ENCODE measurements at regions not wholly inside any gene's neighbourhood (a gene's known extent, or its start where the extent isn't known, plus 50 kb on each side); places are given as distances from the start of the nearest gene placed in this dataset.
"Not testable (repeated sequence)": the region's sequence is repeated elsewhere in the genome, so short reads cannot be mapped to it uniquely, and the experiment has no call there.

DNA sequence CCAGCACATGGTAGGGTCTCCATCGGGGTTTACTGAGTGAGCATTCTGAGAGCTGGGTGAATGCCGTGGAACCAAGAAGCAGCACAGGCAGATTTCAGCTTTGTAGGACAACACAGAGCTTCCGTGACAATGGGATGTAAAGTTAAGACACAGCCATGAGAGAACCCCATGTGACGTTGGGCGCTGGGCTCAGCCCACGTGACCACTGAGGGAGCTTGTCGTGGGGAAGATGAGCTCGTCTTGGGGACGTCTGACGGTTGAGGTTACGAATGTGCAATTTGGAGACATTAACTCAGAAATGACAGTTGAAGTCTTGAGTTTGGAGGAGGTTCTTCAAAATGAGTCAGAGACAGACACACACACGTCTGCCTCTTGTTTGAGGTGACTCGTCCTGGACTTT is 51.5 kb upstream of the MUC20 start:
- H3K9me3 Mint-ChIP-seq; H3K27ac Mint-ChIP-seq; H3K27me3 Mint-ChIP-seq (ENCODE audit: low read depth); H3K4me1 Mint-ChIP-seq (ENCODE audit: low read depth): not testable (repeated sequence)
- peak; percentile 94 to 98 for ATAC-seq (replicated peaks in 1 of 2)
- H3K4me3 Mint-ChIP-seq, result peak overlapping the region in 1 of 2 donors; percentile 1
- DNase-seq, result peak; percentile 74 to 81
- H3K36me3 Mint-ChIP-seq (ENCODE audit: insufficient read depth in 2 of 2), result peaks cover 0 to 11% of the 10 kb centered on the region in 2 donors

DNA sequence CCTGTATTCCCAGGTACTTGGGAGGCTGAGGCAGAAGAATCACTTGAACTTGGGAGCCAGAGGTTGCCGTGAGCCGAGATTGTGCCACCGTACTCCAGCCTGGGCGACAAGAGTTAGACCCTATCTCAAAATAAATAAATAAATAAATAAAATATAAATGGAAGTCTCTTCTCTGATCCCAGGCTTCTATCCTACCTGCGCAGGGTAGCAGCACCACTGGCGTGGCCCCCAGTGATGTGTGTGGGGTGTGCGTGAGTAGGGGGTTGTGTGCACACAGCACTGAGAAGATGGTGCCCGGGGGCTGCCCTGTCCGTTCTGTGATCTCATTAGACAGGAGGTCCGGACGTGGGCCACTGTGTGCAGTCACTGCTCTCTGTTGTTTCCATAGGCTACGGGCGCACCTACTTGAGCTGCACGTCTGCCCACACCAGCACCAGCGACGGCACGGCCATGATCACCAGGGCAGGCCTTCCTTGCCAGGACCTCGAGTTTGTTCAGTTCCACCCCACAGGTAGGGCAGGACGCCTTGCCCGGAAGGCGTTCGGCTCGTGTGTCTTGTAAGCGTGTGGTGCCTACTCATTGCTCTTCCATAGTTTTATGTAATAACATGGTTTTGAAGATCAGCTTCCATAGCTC is 52.5 kb upstream of the MUC20 start:
- not testable (repeated sequence) for H3K27me3 Mint-ChIP-seq (ENCODE audit: low read depth)
- H3K36me3 Mint-ChIP-seq (ENCODE audit: insufficient read depth in 2 of 2), result peaks cover 0 to 12% of the 10 kb centered on the region in 2 donors

DNA sequence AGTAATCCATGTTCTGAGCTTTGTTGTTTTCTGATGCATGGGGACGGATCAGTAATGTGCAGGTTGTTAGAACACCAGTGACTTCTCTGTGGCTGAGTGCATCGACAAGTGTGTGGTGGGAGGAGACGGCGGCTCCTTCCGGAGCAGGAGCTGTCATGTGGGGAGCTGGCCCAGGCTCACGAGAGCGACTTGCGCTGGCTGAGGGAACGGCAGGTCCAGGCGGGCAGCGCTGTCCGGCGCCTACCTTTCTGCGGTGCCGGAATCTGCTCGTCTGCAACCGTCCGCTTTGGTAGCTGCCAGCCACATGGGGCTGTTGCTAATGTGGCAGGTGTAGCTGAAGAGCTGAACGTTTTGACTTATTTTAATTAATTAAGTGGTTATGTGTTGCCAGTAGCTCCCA is 55.5 kb upstream of the MUC20 start:
- not testable (repeated sequence) for H3K4me1 Mint-ChIP-seq (ENCODE audit: low read depth); H3K27ac Mint-ChIP-seq; H3K27me3 Mint-ChIP-seq (ENCODE audit: low read depth); H3K9me3 Mint-ChIP-seq; ATAC-seq (replicated peaks in 1 of 2); H3K4me3 Mint-ChIP-seq; DNase-seq
- H3K36me3 Mint-ChIP-seq (ENCODE audit: insufficient read depth in 2 of 2), result peaks cover 0 to 12% of the 10 kb centered on the region in 2 donors

More for the DNA sequence above, 52.5 kb upstream of the MUC20 start:
- not testable (repeated sequence) for H3K9me3 Mint-ChIP-seq; H3K4me3 Mint-ChIP-seq; DNase-seq; H3K4me1 Mint-ChIP-seq (ENCODE audit: low read depth); H3K27ac Mint-ChIP-seq; ATAC-seq (replicated peaks in 1 of 2)

DNA sequence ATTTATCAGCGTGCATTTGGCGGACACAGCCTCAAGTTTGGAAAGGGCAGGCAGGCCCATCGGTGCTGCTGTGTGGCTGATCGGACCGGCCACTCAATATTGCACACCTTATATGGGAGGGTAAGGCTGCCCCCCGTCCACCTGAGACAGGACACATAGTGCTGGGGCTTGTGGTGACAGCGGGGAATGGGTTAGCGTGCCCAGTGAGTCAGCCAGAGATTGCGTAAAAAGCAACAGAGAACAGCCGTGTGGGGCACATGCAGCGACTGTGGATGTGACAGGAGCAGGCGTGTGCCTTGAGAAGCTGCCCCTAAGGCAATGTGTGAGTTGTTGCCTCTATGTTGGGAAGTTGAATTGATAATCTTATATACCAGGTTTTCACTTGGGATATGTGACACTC is 56.6 kb upstream of the MUC20 start:
- not testable (repeated sequence) for DNase-seq; H3K4me1 Mint-ChIP-seq (ENCODE audit: low read depth); H3K27ac Mint-ChIP-seq; ATAC-seq (replicated peaks in 1 of 2); H3K4me3 Mint-ChIP-seq; H3K9me3 Mint-ChIP-seq; H3K27me3 Mint-ChIP-seq (ENCODE audit: low read depth)
- H3K36me3 Mint-ChIP-seq (ENCODE audit: insufficient read depth in 2 of 2), result peaks cover 0 to 12% of the 10 kb centered on the region in 2 donors

DNA sequence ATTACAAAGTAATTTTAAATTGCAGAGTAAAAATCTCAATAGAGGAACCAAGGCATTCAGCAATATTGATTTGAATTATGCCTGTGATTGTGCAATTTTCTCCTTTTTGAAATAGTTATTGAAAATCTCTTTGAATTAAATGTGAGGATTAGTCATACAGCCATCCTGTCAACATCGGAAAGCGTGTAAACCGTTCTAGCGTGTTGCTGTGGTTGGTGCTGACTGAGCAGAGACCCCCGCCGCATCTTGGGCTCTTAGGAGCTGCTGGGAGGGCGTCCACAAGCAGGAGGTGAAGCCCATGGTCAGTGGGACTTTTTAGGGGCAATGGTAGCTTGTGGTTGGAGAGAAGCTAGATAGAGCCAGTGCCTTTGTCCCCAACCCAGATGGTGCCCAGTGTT is 61.6 kb upstream of the MUC20 start:
- ATAC-seq (replicated peaks in 1 of 2), result peak in 1 of 2 donors; percentile 16
- H3K27me3 Mint-ChIP-seq (ENCODE audit: low read depth); H3K27ac Mint-ChIP-seq; H3K9me3 Mint-ChIP-seq; H3K36me3 Mint-ChIP-seq (ENCODE audit: insufficient read depth in 2 of 2); DNase-seq: not testable (repeated sequence)
- Mint-ChIP-seq H3K4me1 (ENCODE audit: low read depth) (peaks cover 14% of the 10 kb centered on the region), H3K4me3 (peak overlapping the region; percentile 59 to 65)

DNA sequence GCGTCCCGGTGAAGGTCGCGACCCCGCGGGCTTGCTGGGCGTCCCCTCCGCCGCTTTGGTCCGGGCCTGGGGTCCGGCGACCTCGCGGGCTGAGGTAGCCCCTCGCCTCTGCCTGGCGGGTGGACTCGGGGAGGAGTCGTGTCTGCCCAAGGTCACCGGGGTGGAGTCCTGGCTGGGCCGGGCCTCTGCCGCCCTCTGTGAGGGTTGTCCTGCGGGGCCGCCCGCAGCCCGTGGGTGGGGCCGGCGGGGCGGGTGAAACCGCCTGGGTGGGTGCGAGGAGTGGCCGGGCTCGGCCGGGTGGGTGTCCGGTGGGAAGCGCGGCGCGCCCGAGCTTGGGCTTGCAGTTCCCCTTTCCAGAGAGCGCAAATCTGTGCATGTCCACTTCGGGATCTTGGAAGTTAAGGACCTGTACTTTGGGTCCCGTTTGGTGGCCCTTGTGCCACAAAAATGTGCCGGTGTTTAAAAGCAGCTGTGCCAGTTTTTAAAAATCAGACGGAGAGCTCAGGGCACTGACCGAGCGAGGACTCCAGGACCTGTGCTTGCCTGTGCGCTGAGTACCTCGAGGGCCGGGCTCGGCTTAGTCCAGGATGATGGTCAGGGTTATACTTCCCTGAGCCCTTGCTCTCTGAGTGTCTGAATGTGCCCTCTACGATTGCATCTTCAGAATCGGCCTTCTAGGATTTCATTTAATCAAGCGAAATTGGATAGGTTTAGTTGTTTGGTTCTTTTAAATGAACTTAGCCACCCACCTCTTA is 62.2 kb upstream of the MUC20 start:
- Mint-ChIP-seq H3K4me1 (ENCODE audit: low read depth) (peaks cover 14% of the 10 kb centered on the region), H3K4me3 (peak overlapping the region; percentile 59 to 65)
- DNase-seq (peak in 1 of 2 donors; percentile 23), ATAC-seq (replicated peaks in 1 of 2) (peak; percentile 53 to 71)
- H3K27me3 Mint-ChIP-seq (ENCODE audit: low read depth); H3K9me3 Mint-ChIP-seq; H3K36me3 Mint-ChIP-seq (ENCODE audit: insufficient read depth in 2 of 2); H3K27ac Mint-ChIP-seq: not testable (repeated sequence)

DNA sequence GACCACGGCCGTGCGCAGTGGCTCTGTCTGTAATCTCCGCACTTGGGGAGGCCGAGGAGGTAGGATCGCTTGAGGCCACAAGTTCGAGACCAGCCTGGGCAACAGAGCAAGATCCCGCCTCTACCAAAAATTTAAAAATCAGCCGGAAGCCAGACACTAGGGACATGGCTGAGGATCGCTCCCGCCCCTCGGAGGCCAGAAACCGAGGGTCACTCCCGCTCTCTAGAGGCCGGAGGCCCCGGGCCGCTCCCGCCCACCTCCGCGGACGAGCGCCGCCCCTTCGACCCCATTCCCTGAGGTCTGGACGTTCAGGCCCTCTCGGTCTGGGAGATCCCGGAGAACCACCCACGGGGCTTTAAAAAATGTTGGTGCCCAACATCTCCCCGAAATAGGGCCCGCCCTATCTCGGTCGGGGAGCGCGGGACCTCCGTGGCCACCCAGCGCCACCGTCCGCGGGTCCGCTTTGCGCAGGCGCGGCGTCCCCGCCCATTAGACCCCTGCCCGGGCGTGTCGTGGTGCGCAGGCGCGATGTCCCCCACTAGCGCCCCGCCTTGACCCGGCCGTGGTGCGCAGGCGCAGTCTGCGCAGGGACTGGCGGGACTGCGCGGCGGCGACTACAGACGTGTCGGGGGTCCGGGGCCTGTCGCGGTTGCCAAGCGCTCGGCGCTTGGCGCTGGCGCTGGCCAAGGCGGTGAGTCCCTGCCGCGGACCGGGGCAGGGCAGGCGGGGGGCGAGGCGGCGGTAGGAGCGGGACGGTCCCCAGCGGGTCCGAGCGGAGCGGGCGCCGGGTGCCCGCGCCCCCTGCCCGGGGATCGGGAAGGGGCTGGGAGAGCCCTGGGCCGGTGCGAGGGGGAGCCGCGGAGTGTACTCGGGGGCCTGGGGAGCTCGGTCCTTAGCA is 63.1 kb upstream of the MUC20 start:
- not testable (repeated sequence) for H3K27me3 Mint-ChIP-seq (ENCODE audit: low read depth)

DNA sequence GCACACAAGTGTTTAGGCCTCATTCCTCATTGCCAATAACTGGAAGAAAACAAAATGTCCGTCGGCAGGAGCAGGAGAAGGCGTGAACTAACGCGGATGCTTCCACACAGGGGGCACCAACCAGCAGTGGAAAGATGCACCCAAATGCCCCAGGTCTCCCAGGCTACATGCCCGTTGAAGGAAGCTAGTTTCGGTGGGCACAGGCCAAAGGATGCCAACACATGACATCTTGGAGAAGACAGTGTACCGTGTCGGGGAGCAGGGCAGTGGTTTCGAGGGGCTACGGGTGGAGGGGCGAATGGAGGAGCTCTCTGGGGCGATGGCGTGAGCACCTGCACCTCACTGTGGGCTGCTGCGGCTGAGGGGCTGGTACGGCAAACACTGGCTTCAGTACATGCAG is 64.7 kb upstream of the MUC20 start:
- H3K27ac Mint-ChIP-seq; H3K4me3 Mint-ChIP-seq; ATAC-seq (replicated peaks in 1 of 2); H3K27me3 Mint-ChIP-seq (ENCODE audit: low read depth); DNase-seq; H3K9me3 Mint-ChIP-seq; H3K36me3 Mint-ChIP-seq (ENCODE audit: insufficient read depth in 2 of 2): not testable (repeated sequence)
- H3K4me1 Mint-ChIP-seq (ENCODE audit: low read depth), result peaks cover 14% of the 10 kb centered on the region

More for the DNA sequence above, 63.1 kb upstream of the MUC20 start:
- H3K4me3 Mint-ChIP-seq, result peak overlapping the region; percentile 82 to 87
- H3K9me3 Mint-ChIP-seq; H3K36me3 Mint-ChIP-seq (ENCODE audit: insufficient read depth in 2 of 2): not testable (repeated sequence)
- peaks cover 14% of the 10 kb centered on the region for H3K4me1 Mint-ChIP-seq (ENCODE audit: low read depth)
- ATAC-seq (replicated peaks in 1 of 2), result peak; percentile 90
- DNase-seq, result peak; percentile 83 to 94
- peak overlapping the region; percentile 93 for H3K27ac Mint-ChIP-seq

DNA sequence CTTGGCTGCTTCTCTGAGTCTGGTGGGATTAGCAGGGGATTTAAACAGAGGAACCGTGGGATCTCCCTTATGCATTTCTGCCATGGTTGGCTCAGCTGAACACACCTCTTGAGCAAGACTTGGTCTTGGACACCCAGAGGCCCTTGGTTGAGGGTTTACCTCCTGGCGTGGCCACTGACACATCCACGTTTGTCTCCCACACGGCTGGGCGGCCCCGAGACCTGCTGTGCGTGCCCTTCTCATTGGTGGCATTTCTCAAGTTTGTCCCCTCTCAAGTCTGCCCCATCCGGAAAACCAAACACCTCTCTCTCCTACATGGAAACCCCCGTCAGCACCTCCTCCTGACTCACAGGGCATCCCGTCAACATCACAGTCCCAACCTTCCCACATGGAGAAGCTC is 66.0 kb upstream of the MUC20 start:
- H3K36me3 Mint-ChIP-seq (ENCODE audit: insufficient read depth in 2 of 2); ATAC-seq (replicated peaks in 1 of 2); H3K9me3 Mint-ChIP-seq; H3K27ac Mint-ChIP-seq; H3K27me3 Mint-ChIP-seq (ENCODE audit: low read depth); DNase-seq; H3K4me3 Mint-ChIP-seq: not testable (repeated sequence)
- H3K4me1 Mint-ChIP-seq (ENCODE audit: low read depth), result peaks cover 14% of the 10 kb centered on the region

DNA sequence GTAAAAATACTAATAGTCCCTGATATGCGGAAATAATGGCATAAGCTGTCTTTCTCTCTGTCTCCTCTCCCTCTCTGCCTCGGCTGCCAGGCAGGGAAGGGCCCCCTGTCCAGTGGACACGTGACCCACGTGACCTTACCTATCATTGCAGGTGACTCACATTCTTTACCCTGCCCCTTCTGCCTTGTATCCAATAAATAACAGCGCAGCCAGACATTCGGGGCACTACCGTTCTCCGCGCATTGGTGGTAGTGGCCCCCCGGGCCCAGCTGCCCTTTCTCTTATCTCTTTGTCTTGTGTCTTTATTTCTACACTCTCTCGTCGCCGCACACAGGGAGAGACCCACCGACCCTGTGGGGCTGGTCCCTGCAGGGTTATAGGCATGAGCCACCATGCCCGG is 66.6 kb upstream of the MUC20 start:
- ATAC-seq (replicated peaks in 1 of 2); DNase-seq; H3K4me3 Mint-ChIP-seq; H3K36me3 Mint-ChIP-seq (ENCODE audit: insufficient read depth in 2 of 2); H3K27ac Mint-ChIP-seq; H3K27me3 Mint-ChIP-seq (ENCODE audit: low read depth); H3K9me3 Mint-ChIP-seq: not testable (repeated sequence)
- H3K4me1 Mint-ChIP-seq (ENCODE audit: low read depth), result peaks cover 14% of the 10 kb centered on the region

DNA sequence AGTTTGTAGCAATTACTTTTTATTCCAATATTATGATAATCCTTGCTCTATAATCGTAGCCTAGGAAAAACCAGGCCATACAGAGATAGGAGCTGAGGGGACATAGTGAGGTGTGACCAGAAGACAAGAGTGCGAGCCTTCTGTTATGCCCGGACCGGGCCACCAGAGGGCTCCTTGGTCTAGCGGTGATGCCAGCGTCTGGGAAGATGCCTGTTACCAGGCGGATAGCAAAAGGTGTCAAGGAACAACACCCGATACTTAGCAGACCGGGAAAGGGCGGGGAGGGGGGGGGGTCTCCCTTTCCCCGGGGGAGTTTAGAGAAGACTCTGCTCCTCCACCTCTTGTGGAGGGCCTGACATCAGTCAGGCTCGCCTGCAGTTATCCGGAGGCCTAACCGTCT is 67.1 kb upstream of the MUC20 start:
- not testable (repeated sequence) for H3K27ac Mint-ChIP-seq; H3K27me3 Mint-ChIP-seq (ENCODE audit: low read depth); H3K36me3 Mint-ChIP-seq (ENCODE audit: insufficient read depth in 2 of 2); ATAC-seq (replicated peaks in 1 of 2); H3K9me3 Mint-ChIP-seq; DNase-seq; H3K4me3 Mint-ChIP-seq
- peaks cover 14% of the 10 kb centered on the region for H3K4me1 Mint-ChIP-seq (ENCODE audit: low read depth)

DNA sequence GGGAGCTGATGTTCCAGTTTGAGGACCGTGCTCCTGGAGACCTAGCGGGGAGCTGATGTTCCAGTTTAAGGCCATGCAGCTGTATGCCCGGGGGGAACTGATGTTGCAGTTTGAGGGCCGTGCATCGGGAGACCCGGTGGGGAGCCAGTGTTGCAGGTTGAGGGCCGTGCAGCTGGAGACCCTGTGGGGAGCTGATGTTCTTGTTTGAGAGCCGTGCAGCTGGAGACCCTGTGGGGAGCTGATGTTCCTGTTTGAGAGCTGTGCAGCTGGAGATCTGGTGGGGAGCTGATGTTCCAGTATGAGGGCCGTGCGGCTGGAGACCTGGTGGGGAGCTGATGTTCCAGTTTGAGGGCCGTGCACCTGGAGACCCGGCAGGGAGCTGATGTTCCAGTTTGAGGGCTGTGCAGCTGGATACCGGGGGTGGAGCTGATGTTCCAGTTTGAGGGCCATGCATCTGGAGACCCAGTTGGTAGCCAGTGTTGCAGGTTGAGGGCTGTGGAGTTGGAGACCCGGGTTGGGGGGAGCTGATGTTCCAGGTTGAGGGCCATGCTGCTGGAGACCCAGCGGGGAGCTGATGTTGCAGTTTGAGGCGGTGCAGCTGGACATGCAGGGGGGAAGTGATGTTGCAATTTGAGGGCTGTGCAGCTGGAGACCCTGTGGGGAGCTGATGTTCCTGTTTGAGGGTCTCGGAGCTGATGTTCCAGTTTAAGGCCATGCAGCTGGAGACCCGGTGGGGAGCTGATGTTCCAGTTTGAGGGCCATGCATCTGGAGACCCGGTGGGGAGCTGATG is 64.4 kb upstream of the APOD start:
- ATAC-seq (replicated peaks in 1 of 2); DNase-seq; H3K4me3 Mint-ChIP-seq; H3K9me3 Mint-ChIP-seq; H3K27ac Mint-ChIP-seq; H3K36me3 Mint-ChIP-seq (ENCODE audit: insufficient read depth in 2 of 2); H3K27me3 Mint-ChIP-seq (ENCODE audit: low read depth): not testable (repeated sequence)
- H3K4me1 Mint-ChIP-seq (ENCODE audit: low read depth), result peaks cover 12% of the 10 kb centered on the region

Data from activated T-cell treated with anti-CD3 and anti-CD28 coated beads, Interleukin-2, amount 50 U/mL, for 72 hours (primary cell).